ENCODE measurements at regions not wholly inside any gene's neighbourhood (a gene's known extent, or its start where the extent isn't known, plus 50 kb on each side); places are given as distances from the start of the nearest gene placed in this dataset.
"Not testable (repeated sequence)": the region's sequence is repeated elsewhere in the genome, so short reads cannot be mapped to it uniquely, and the experiment has no call there.

GRCh38 chr20:5686384-5687105 lies 63.7 kb upstream of the SHLD1 start:
- POLR2A ChIA-PET: no interaction called here
- CTCF ChIA-PET: no interaction called here

DNA sequence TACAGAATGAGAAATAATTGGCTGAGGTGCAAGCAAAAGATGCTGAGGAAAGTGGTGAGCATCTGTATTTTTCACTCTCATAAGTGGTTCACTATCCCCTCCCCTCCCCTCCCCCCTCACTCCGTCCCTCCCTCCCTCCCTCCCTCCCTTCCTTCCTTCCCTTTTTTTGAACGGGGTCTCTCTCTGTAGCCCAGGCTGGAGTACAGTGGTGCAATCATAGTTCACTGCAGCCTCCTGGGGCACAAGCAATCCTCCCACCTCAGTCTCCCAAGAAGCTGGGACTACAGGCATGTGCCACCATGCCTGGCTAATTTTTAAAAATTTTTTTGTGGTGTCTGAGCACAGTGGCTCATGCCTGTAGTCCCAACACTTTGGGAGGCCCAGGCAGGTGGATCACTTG lies 67.6 kb upstream of the SHLD1 start:
- CTCF ChIA-PET; H3K27ac ChIP-seq (ENCODE audit: low read depth, low read length); H3K27me3 ChIP-seq (ENCODE audit: control insufficient read depth, insufficient read depth, low read length); DNase-seq (ENCODE audit: low read depth, low spot score); POLR2A ChIA-PET; H3K9me3 ChIP-seq (ENCODE audit: control insufficient read depth, insufficient read depth, low read length); H3K4me3 ChIP-seq (ENCODE audit: low read depth, low read length): not testable (repeated sequence)

More at GRCh38 chr20:5686384-5687105, 63.7 kb upstream of the SHLD1 start:
- H3K27ac ChIP-seq (ENCODE audit: low read depth, low read length): no peak overlapping the region
- no peaks in the 10 kb centered on the region for H3K9me3 ChIP-seq (ENCODE audit: control insufficient read depth, insufficient read depth, low read length)
- TF ChIP-seq, protein P1, sequence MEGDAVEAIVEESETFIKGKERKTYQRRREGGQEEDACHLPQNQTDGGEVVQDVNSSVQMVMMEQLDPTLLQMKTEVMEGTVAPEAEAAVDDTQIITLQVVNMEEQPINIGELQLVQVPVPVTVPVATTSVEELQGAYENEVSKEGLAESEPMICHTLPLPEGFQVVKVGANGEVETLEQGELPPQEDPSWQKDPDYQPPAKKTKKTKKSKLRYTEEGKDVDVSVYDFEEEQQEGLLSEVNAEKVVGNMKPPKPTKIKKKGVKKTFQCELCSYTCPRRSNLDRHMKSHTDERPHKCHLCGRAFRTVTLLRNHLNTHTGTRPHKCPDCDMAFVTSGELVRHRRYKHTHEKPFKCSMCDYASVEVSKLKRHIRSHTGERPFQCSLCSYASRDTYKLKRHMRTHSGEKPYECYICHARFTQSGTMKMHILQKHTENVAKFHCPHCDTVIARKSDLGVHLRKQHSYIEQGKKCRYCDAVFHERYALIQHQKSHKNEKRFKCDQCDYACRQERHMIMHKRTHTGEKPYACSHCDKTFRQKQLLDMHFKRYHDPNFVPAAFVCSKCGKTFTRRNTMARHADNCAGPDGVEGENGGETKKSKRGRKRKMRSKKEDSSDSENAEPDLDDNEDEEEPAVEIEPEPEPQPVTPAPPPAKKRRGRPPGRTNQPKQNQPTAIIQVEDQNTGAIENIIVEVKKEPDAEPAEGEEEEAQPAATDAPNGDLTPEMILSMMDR (IDR thresholded peaks at IDR 0.05; ENCODE audit: low read depth, low read length): no peak
- H3K4me3 ChIP-seq (ENCODE audit: low read depth, low read length): no peak overlapping the region
- H3K27me3 ChIP-seq (ENCODE audit: control insufficient read depth, insufficient read depth, low read length): peaks cover 8% of the 10 kb centered on the region
- DNase-seq (ENCODE audit: low read depth, low spot score): no peak

GRCh38 chr20:5680192-5680591 lies 69.4 kb upstream of the GPCPD1 start:
- ChIA-PET CTCF (no interaction called here), POLR2A (no interaction called here)
- no peaks in the 10 kb centered on the region for H3K27me3 ChIP-seq (ENCODE audit: control insufficient read depth, insufficient read depth, low read length)
- H3K9me3 ChIP-seq (ENCODE audit: control insufficient read depth, insufficient read depth, low read length): no peaks in the 10 kb centered on the region
- no peak overlapping the region for H3K4me3 ChIP-seq (ENCODE audit: low read depth, low read length)
- no peak for DNase-seq (ENCODE audit: low read depth, low spot score)
- H3K27ac ChIP-seq (ENCODE audit: low read depth, low read length): no peak overlapping the region
- TF ChIP-seq, protein P1 (IDR thresholded peaks at IDR 0.05; ENCODE audit: low read depth, low read length): no peak

DNA sequence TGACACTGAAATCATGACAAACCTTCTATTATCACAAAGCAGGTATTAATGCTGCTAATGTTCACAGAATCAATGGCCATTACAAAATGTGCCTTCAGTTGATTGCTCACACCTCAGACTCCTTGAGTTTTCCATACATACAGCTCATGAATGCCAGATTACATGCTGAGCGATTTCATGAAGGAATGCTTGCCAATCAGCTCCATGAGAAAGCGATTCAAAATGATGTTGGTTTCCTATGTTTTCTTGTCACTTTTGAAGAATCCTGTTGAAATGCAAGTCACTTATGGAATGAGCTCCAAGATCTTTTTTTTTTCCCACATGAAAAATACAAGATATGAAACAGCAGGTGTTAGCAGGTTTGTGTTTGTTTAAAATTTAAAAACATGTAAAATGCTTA lies 68.0 kb upstream of the GPCPD1 start:
- Histone ChIP-seq H3K9me3 (ENCODE audit: control insufficient read depth, insufficient read depth, low read length) (no peaks in the 10 kb centered on the region), H3K27ac (ENCODE audit: low read depth, low read length) (no peak overlapping the region), H3K4me3 (ENCODE audit: low read depth, low read length) (no peak overlapping the region), H3K27me3 (ENCODE audit: control insufficient read depth, insufficient read depth, low read length) (no peaks in the 10 kb centered on the region)
- ChIA-PET CTCF (interaction anchor here (0.5 to 0.7 kb wide), 2 partner anchors 40 to 108 kb away, joined by 5 read pairs; no protein-coding TSS in a partner anchor), POLR2A (no interaction called here)
- DNase-seq (ENCODE audit: low read depth, low spot score): no peak
- TF ChIP-seq, protein P1 (IDR thresholded peaks at IDR 0.05; ENCODE audit: low read depth, low read length): no peak

DNA sequence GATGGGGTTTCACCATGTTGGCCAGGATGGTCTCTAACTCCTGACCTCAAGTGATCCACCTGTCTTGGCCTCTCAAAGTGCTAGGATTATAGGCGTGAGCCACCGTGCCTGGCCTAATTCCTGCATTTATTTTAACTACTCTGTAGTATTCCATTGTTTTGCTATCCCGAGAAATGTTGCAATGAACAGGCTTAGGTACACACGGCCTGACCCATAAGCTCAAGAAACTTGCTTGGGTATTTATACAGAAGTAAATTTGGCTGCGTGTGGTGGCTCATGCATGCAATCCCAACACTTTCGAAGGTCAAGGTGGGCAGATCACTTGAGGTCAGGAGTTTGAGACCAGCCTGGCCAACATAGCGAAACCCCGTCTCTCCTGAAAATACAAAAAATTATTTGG lies 67.1 kb upstream of the GPCPD1 start:
- POLR2A ChIA-PET: not testable (repeated sequence)

GRCh38 chr20:5677389-5677788 lies 66.6 kb upstream of the GPCPD1 start:
- no peaks in the 10 kb centered on the region for H3K27me3 ChIP-seq (ENCODE audit: control insufficient read depth, insufficient read depth, low read length)
- H3K27ac ChIP-seq (ENCODE audit: low read depth, low read length): no peak overlapping the region
- TF ChIP-seq, protein P1 (IDR thresholded peaks at IDR 0.05; ENCODE audit: low read depth, low read length): no peak
- ChIA-PET POLR2A (no interaction called here), CTCF (no interaction called here)
- H3K9me3 ChIP-seq (ENCODE audit: control insufficient read depth, insufficient read depth, low read length): no peaks in the 10 kb centered on the region
- DNase-seq (ENCODE audit: low read depth, low spot score): no peak
- H3K4me3 ChIP-seq (ENCODE audit: low read depth, low read length): no peak overlapping the region

More for the DNA sequence above, 67.1 kb upstream of the GPCPD1 start:
- H3K4me3 ChIP-seq (ENCODE audit: low read depth, low read length); H3K9me3 ChIP-seq (ENCODE audit: control insufficient read depth, insufficient read depth, low read length); DNase-seq (ENCODE audit: low read depth, low spot score); H3K27ac ChIP-seq (ENCODE audit: low read depth, low read length); CTCF ChIA-PET; H3K27me3 ChIP-seq (ENCODE audit: control insufficient read depth, insufficient read depth, low read length): not testable (repeated sequence)

Data from AG04450 (cell line).